ENCODE measurements at regions not wholly inside any gene's neighbourhood (a gene's known extent, or its start where the extent isn't known, plus 50 kb on each side); places are given as distances from the start of the nearest gene placed in this dataset.
A peak's percentile ranks its signal among the peaks of the same experiment; 100 is the strongest.
"Not testable (repeated sequence)": the region's sequence is repeated elsewhere in the genome, so short reads cannot be mapped to it uniquely, and the experiment has no call there.

DNA sequence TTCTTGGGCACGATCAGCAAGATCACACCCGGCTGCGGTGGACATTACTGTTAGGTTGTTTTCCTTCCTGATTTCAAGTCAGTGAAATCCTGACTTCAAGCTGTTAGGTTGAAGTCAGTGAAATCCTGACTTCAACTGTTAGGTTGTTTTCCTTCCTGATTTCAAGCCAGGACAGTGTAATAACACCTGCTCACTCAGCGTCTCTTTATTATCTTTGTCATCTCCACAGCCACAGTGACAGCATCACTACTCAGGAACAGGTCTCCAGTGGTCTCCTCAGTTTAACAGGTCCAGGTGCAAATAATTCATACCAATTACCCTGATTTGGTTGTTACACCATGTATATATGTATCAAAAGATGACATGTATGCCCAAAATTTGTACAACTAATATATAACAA, 208.1 kb upstream of the REG3G start:
- Histone ChIP-seq H3K36me3 (no peaks in the 10 kb centered on the region), H3K9me3 (no peaks in the 10 kb centered on the region), H3K27ac (no peak overlapping the region), H3K4me1 (ENCODE audit: control insufficient read depth in 1 of 2, low read depth in 2 of 2) (no peaks in the 10 kb centered on the region), H3K27me3 (replicated peaks; ENCODE audit: insufficient read depth) (no peaks in the 10 kb centered on the region), H3K4me3 (no peak overlapping the region)
- ATAC-seq (ENCODE audit: insufficient number of reproducible peaks, low FRiP score, low read depth) (no peak), DNase-seq (ENCODE audit: low spot score) (no peak)
- TF ChIP-seq, protein P1, sequence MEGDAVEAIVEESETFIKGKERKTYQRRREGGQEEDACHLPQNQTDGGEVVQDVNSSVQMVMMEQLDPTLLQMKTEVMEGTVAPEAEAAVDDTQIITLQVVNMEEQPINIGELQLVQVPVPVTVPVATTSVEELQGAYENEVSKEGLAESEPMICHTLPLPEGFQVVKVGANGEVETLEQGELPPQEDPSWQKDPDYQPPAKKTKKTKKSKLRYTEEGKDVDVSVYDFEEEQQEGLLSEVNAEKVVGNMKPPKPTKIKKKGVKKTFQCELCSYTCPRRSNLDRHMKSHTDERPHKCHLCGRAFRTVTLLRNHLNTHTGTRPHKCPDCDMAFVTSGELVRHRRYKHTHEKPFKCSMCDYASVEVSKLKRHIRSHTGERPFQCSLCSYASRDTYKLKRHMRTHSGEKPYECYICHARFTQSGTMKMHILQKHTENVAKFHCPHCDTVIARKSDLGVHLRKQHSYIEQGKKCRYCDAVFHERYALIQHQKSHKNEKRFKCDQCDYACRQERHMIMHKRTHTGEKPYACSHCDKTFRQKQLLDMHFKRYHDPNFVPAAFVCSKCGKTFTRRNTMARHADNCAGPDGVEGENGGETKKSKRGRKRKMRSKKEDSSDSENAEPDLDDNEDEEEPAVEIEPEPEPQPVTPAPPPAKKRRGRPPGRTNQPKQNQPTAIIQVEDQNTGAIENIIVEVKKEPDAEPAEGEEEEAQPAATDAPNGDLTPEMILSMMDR (IDR thresholded peaks at IDR 0.05) = no peak

DNA sequence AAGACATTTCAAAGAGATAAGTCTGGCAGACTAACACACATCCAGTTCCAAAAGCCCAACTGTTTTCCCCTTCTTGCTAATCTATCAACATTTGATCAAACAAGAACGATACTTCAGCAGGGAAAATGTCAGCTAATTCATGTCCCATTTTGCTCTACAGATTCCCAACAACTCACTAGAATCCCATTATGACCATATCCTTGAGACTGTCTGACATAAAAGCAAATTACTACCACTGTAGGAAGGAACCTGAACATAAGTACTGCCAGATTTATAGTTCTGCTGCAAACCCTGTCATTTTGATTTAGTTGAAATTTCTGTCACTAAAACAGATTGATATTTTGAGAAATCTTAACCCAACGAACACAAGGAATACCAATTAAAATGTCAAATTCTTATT, 193.0 kb upstream of the REG3G start:
- DNase-seq (ENCODE audit: low spot score) = no peak
- H3K36me3 ChIP-seq = no peaks in the 10 kb centered on the region
- H3K4me3 ChIP-seq = no peak overlapping the region
- no peak overlapping the region for H3K27ac ChIP-seq
- H3K27me3 ChIP-seq (replicated peaks; ENCODE audit: insufficient read depth) = no peaks in the 10 kb centered on the region
- TF ChIP-seq, protein P1 (IDR thresholded peaks at IDR 0.05) = no peak
- H3K9me3 ChIP-seq = no peaks in the 10 kb centered on the region
- ATAC-seq (ENCODE audit: insufficient number of reproducible peaks, low FRiP score, low read depth) = no peak
- H3K4me1 ChIP-seq (ENCODE audit: control insufficient read depth in 1 of 2, low read depth in 2 of 2) = no peaks in the 10 kb centered on the region

DNA sequence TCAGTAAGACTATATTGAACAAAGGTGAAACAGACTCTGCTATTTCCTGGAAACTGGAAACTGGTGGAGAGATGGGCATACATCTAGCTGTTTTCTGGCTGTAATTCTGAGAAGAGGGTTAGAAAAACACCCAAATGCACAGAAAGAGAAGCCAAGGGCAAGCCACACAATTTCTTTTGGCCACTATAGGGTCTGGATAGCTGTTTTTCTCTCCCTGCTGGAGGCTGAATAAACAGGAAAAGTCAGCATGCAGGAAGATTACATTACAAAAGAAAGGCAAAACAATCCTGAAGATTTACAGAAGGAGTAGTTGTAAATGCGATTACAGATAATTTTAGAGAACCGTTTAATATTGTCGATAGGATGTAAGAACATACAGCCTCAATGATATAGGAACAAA, 186.2 kb upstream of the REG3G start:
- Histone ChIP-seq H3K4me1 (ENCODE audit: control insufficient read depth in 1 of 2, low read depth in 2 of 2) (no peaks in the 10 kb centered on the region), H3K27me3 (replicated peaks; ENCODE audit: insufficient read depth) (no peaks in the 10 kb centered on the region), H3K9me3 (no peaks in the 10 kb centered on the region), H3K4me3 (no peak overlapping the region), H3K36me3 (no peaks in the 10 kb centered on the region), H3K27ac (no peak overlapping the region)
- no peak for ATAC-seq (ENCODE audit: insufficient number of reproducible peaks, low FRiP score, low read depth)
- DNase-seq (ENCODE audit: low spot score) = no peak
- TF ChIP-seq, protein P1 (IDR thresholded peaks at IDR 0.05) = no peak

DNA sequence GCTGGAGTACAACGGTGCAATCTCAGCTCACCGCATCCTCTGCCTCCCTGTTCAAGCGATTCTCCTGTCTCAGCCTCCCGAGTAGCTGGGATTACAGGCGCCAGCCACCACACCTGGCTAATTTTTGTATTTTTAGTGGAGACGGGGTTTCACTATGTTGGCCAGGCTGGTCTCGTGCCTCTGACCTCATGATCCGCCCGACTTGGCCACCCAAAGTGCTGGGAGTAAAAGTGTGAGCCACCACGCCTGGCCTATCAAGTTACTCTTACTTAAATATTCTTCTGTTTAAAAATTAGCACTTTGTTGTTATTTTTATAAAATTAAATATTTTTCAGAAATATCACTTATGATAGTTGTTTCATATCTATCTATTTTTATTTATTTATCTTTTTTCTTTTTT, 185.2 kb upstream of the REG3G start:
- not testable (repeated sequence) for DNase-seq (ENCODE audit: low spot score); H3K27ac ChIP-seq; H3K4me3 ChIP-seq; H3K27me3 ChIP-seq (replicated peaks; ENCODE audit: insufficient read depth); H3K36me3 ChIP-seq; ATAC-seq (ENCODE audit: insufficient number of reproducible peaks, low FRiP score, low read depth); H3K4me1 ChIP-seq (ENCODE audit: control insufficient read depth in 1 of 2, low read depth in 2 of 2); H3K9me3 ChIP-seq

DNA sequence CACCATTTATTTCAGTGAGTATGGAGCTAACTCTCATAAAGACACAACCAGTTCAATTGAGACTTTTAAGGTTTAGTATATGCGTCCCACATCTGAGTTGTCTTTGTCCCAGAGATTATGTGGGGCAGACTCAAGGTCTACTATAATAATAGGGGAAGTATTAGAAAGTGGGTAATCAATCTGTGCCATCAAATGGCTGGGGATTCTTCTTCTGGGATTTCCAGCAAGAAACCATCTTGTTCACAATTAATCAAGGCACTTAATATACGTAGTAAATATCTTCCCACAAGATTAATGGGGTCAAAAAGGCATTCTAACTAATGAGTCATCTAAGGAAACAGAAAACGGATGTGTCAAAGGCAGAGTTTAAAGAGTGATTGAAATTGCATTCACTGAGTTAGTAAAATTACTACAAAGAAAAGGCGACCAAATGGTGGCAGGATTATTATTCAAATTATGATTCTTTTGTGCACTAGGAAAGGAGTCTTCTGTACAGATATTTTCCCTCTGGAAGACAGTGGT, 179.8 kb upstream of the REG3G start:
- no peaks in the 10 kb centered on the region for H3K4me1 ChIP-seq (ENCODE audit: control insufficient read depth in 1 of 2, low read depth in 2 of 2)
- no peak for ATAC-seq (ENCODE audit: insufficient number of reproducible peaks, low FRiP score, low read depth)

DNA sequence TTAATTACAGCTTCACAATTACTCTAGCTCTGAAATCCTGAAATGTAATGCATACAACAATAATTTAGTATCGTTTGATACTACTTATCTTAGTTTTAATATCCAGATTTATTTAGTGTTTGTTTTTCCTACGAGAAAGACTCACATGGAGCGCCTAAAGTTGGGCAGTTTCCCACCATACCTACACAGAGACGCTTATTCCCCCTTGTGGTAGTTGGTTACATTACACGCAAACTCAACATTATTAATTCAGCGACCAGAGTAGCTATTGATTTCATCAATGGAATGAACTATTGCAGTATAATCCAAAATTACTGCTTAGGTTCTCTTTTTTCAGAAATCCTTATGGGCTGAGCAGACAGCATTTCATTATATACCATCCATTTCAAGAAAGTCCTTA, 164.0 kb upstream of the REG3G start:
- no peaks in the 10 kb centered on the region for H3K27me3 ChIP-seq (replicated peaks; ENCODE audit: insufficient read depth)
- no peak for ATAC-seq (ENCODE audit: insufficient number of reproducible peaks, low FRiP score, low read depth)

More for the DNA sequence above, 179.8 kb upstream of the REG3G start:
- Histone ChIP-seq H3K27me3 (replicated peaks; ENCODE audit: insufficient read depth) (no peaks in the 10 kb centered on the region), H3K36me3 (no peaks in the 10 kb centered on the region), H3K4me3 (no peak overlapping the region), H3K27ac (no peak overlapping the region), H3K9me3 (no peaks in the 10 kb centered on the region)
- DNase-seq (ENCODE audit: low spot score) = no peak
- TF ChIP-seq, protein P1 (IDR thresholded peaks at IDR 0.05) = no peak

More for the DNA sequence above, 164.0 kb upstream of the REG3G start:
- TF ChIP-seq, protein P1 (IDR thresholded peaks at IDR 0.05) = peak; percentile 38
- H3K27ac ChIP-seq = no peak overlapping the region
- H3K4me1 ChIP-seq (ENCODE audit: control insufficient read depth in 1 of 2, low read depth in 2 of 2) = no peaks in the 10 kb centered on the region
- H3K36me3 ChIP-seq = no peaks in the 10 kb centered on the region
- no peaks in the 10 kb centered on the region for H3K9me3 ChIP-seq
- H3K4me3 ChIP-seq = no peak overlapping the region
- no peak for DNase-seq (ENCODE audit: low spot score)
